Activated naive CD4-positive, alpha-beta T cell treated with anti-CD3 and anti-CD28 coated beads for 36 hours (primary cell): ENCODE measurements at regions not wholly inside any gene's neighbourhood (a gene's known extent, or its start where the extent isn't known, plus 50 kb on each side); places are given as distances from the start of the nearest gene placed in this dataset.
"Not testable (repeated sequence)": the region's sequence is repeated elsewhere in the genome, so short reads cannot be mapped to it uniquely, and the experiment has no call there.

Source experiments
- CTCF ChIA-PET: fragments of 350-600 bp; sonication (Branson Sonifier 250); formaldehyde crosslinking; loops from one replicate; lab custom pipeline; 2021; ENCODE audit warnings: antibody characterized with exemption; lab: Charles Lee
- DNase-seq: peaks from one replicate; pipeline ENCODE4 v3.0.0-alpha.2; 2020
- H3K27ac Mint-ChIP-seq: one replicate; pipeline ENCODE4 v1.8.0; 2021; ENCODE audit warnings: mild to moderate bottlenecking, mixed read lengths
- H3K27me3 Mint-ChIP-seq: one replicate; pipeline ENCODE4 v1.8.0; 2021; ENCODE audit warnings: low read depth, mixed read lengths
- H3K36me3 Mint-ChIP-seq: one replicate; pipeline ENCODE4 v1.8.0; 2021; ENCODE audit warnings: low read depth, mixed read lengths
- H3K4me1 Mint-ChIP-seq: one replicate; pipeline ENCODE4 v1.8.0; 2021; ENCODE audit warnings: low read depth, mixed read lengths
- H3K4me3 Mint-ChIP-seq: one replicate; pipeline ENCODE4 v1.8.0; 2021; ENCODE audit warnings: mild to moderate bottlenecking, moderate library complexity, mixed read lengths
- H3K9me3 Mint-ChIP-seq: one replicate; pipeline ENCODE4 v1.8.0; 2021; ENCODE audit warnings: mixed read lengths
- intact Hi-C: fragments of 100-400 bp; cut with micrococcal nuclease; formaldehyde crosslinking; loops from one replicate; pipeline ENCODE4 v1.15.1; 2023

- Mint-ChIP-seq H3K4me3 (no peak overlapping the region), H3K36me3 (no peaks in the 10 kb centered on the region), H3K4me1 (no peaks in the 10 kb centered on the region), H3K27ac (no peak overlapping the region), H3K9me3 (no peaks in the 10 kb centered on the region), H3K27me3 (no peaks in the 10 kb centered on the region)
- intact Hi-C loops, result no loop called here
- CTCF ChIA-PET, result interaction anchor here (0.6 kb wide), 1 partner anchor 10 kb away, joined by 3 read pairs; no protein-coding TSS in a partner anchor
- no peak for DNase-seq
Observed at GRCh38 chr12:5260591-5261086, 171.3 kb upstream of the NTF3 start.

DNA sequence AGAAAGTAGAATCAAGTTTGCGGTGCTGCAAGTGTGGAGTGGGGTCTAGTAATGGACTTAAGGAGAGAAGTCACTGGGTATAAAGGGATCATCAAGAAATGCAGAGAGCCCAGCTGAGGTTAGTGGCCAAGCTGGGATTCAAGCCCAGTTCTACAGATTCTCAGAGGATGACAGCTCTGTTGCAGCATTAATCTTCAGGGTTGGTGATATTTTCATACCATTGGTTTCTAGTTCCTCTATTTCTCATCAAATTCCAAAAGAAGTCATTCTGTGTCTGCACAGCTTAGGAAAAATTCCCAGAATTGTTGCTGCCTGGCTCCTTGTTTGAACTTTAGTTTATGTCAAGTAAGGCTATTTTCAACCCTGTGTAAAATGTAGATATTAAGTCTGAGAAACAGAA is 169.5 kb upstream of the NTF3 start:
- intact Hi-C loops, result no loop called here
- CTCF ChIA-PET, result no interaction called here
- no peaks in the 10 kb centered on the region for H3K9me3 Mint-ChIP-seq

DNA sequence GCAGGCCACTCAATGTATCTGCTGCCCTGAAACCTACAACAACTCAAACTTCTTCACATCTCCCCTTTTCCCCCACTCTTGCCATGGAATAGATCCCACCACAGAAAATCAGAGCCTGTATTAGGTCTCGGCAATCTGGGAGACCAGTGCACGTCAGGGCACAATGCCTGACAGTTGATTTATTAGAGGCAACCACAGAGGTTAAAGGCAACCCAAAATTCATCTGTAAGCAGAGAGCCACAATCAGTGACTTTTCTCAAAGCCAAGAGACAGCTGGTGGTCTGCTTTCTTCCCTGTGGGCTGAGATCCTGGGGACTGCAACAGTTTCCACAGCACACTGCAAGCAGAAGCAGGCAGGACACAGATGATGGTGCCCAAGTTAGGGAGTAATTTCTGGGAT is 169.0 kb upstream of the NTF3 start:
- intact Hi-C loops, result no loop called here
- Mint-ChIP-seq H3K4me1 (no peaks in the 10 kb centered on the region), H3K4me3 (no peak overlapping the region), H3K9me3 (no peaks in the 10 kb centered on the region), H3K36me3 (no peaks in the 10 kb centered on the region), H3K27ac (no peak overlapping the region), H3K27me3 (no peaks in the 10 kb centered on the region)
- CTCF ChIA-PET, result no interaction called here
- DNase-seq, result no peak

More for the DNA sequence above, 169.5 kb upstream of the NTF3 start:
- Mint-ChIP-seq H3K27me3 (no peaks in the 10 kb centered on the region), H3K36me3 (no peaks in the 10 kb centered on the region), H3K27ac (no peak overlapping the region), H3K4me3 (no peak overlapping the region), H3K4me1 (no peaks in the 10 kb centered on the region)
- no peak for DNase-seq

GRCh38 chr12:5264006-5264405 is 167.9 kb upstream of the NTF3 start:
- H3K36me3 Mint-ChIP-seq, result no peaks in the 10 kb centered on the region
- CTCF ChIA-PET, result no interaction called here
- no peaks in the 10 kb centered on the region for H3K4me1 Mint-ChIP-seq

GRCh38 chr12:5267603-5268423 is 164.1 kb upstream of the NTF3 start:
- Mint-ChIP-seq H3K27me3 (no peaks in the 10 kb centered on the region), H3K27ac (no peak overlapping the region), H3K4me3 (no peak overlapping the region), H3K36me3 (no peaks in the 10 kb centered on the region), H3K4me1 (no peaks in the 10 kb centered on the region), H3K9me3 (no peaks in the 10 kb centered on the region)
- no peak for DNase-seq
- intact Hi-C loops, result no loop called here
- CTCF ChIA-PET, result no interaction called here

More at GRCh38 chr12:5264006-5264405, 167.9 kb upstream of the NTF3 start:
- DNase-seq, result no peak
- no peak overlapping the region for H3K27ac Mint-ChIP-seq
- H3K27me3 Mint-ChIP-seq, result no peaks in the 10 kb centered on the region
- intact Hi-C loops, result no loop called here
- H3K9me3 Mint-ChIP-seq, result no peaks in the 10 kb centered on the region
- no peak overlapping the region for H3K4me3 Mint-ChIP-seq

GRCh38 chr12:5268424-5269210 is 163.3 kb upstream of the NTF3 start:
- intact Hi-C loops, result no loop called here
- H3K27ac Mint-ChIP-seq, result no peak overlapping the region
- no peaks in the 10 kb centered on the region for H3K4me1 Mint-ChIP-seq
- no peak for DNase-seq
- H3K27me3 Mint-ChIP-seq, result no peaks in the 10 kb centered on the region
- CTCF ChIA-PET, result no interaction called here
- no peaks in the 10 kb centered on the region for H3K36me3 Mint-ChIP-seq
- no peak overlapping the region for H3K4me3 Mint-ChIP-seq
- H3K9me3 Mint-ChIP-seq, result no peaks in the 10 kb centered on the region

DNA sequence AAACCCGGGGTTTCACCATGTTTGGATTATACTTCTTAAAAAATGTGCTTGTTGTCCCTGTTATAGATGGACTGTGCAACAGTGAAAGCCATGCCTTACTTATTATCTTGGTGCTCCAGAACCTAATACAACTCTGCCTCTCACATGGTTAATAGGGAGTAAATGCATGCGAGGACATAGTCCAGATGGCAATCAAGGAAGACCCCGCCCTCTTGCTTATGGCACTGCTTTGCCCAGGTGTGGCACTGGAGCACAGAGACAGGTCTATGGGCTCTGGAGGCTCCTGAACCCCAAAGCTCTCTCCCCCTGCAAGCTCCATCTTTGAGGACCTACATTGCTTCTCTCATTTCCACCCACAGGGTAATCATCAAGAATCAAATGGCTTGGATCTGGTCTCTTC is 162.1 kb upstream of the NTF3 start:
- no peaks in the 10 kb centered on the region for H3K4me1 Mint-ChIP-seq
- H3K4me3 Mint-ChIP-seq, result no peak overlapping the region
- no peaks in the 10 kb centered on the region for H3K36me3 Mint-ChIP-seq
- H3K27me3 Mint-ChIP-seq, result no peaks in the 10 kb centered on the region
- H3K27ac Mint-ChIP-seq, result no peak overlapping the region
- H3K9me3 Mint-ChIP-seq, result no peaks in the 10 kb centered on the region
- CTCF ChIA-PET, result no interaction called here
- no peak for DNase-seq
- intact Hi-C loops, result no loop called here

DNA sequence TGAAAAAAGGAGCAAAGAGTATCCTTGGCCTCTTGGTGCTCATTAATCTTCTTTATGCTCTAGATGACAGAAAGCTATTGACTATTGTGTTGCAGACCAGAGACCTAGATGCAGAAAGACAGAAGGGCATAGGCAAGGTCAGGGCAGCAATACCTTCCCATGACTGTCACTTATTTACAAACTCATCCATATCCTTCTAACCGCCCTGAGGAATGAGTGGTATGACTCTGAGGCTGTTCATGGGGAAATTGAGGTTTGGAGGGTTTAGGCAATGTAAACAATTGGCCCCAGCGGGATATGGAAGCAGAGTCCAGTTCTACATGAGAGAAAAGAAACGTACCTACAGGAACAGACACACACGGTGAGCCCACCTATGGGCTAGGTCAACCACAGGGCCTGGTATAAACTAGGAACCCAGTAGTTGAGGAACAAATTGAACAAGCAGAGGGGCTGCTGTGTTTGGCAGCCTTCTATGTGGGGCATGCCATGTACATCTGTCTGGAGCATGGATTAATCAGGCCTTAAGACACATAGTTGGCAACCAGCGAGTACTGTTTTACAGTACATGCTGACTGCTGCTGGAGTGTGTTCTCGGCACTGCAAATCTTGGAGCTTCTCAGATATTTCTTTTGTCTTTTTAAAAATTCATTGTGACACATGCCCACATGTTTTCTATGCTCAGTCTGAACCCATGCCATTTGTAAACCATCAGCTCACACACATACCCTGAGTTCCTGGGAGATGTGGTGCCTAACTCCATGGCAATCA is 159.7 kb upstream of the NTF3 start:
- Mint-ChIP-seq H3K9me3 (no peaks in the 10 kb centered on the region), H3K27me3 (no peaks in the 10 kb centered on the region), H3K4me1 (no peaks in the 10 kb centered on the region), H3K36me3 (no peaks in the 10 kb centered on the region), H3K27ac (no peak overlapping the region), H3K4me3 (no peak overlapping the region)
- no peak for DNase-seq
- intact Hi-C loops, result no loop called here
- CTCF ChIA-PET, result no interaction called here

GRCh38 chr12:5273709-5274108 is 158.2 kb upstream of the NTF3 start:
- CTCF ChIA-PET, result no interaction called here
- H3K36me3 Mint-ChIP-seq, result no peaks in the 10 kb centered on the region
- no peaks in the 10 kb centered on the region for H3K9me3 Mint-ChIP-seq
- H3K27ac Mint-ChIP-seq, result no peak overlapping the region
- intact Hi-C loops, result no loop called here
- H3K4me3 Mint-ChIP-seq, result no peak overlapping the region
- H3K4me1 Mint-ChIP-seq, result no peaks in the 10 kb centered on the region
- no peak for DNase-seq
- no peaks in the 10 kb centered on the region for H3K27me3 Mint-ChIP-seq

DNA sequence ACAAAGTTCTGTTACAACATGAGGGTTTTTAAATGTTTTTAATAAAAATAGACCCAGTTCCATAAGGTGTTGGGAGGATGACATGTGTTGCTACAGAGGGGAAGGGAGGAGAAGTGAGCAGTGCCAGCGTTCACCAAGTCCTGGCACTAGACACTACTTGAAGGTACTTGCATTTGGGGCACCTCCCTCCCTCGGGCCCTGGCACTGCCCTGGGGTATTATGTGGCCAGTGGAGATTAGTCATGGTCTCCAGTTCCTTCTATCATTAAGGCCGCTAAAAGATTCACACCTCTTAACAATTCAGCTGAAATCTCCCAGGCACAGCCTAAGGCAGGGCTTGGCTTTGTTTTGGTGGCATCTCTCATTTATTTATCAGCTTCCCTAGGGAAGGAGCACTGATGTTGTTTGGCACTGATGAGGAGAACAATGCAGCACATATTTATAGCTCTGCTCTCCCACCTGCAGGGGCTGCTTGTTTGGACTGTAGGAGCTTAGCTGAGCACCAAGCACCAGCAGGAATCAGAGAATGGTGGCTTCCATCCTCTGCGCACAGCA is 155.5 kb upstream of the NTF3 start:
- no peak overlapping the region for H3K4me3 Mint-ChIP-seq

DNA sequence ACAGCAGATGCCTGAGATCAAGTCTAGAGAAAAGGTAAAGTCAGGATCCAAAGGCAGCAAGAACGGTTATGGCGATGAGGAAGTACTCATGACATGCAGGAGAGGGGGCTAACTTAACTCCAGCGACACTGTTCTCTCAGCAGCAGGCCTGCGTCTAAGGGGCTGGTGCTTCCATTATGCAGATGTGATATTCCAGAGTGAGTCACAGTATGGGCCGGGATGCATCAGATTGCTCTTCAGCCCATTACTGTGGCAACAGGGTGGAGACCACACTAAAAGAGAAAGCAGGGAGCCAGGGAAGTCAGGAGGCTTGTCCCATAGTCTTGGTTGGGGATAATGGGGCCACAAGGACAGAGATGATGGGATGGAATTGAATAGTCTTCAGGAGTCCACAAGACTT is 151.8 kb upstream of the NTF3 start:
- CTCF ChIA-PET, result no interaction called here
- DNase-seq, result no peak
- H3K27me3 Mint-ChIP-seq, result no peaks in the 10 kb centered on the region
- intact Hi-C loops, result no loop called here
- no peak overlapping the region for H3K27ac Mint-ChIP-seq
- no peak overlapping the region for H3K4me3 Mint-ChIP-seq
- peaks cover 3% of the 10 kb centered on the region for H3K9me3 Mint-ChIP-seq
- H3K36me3 Mint-ChIP-seq, result no peaks in the 10 kb centered on the region
- no peaks in the 10 kb centered on the region for H3K4me1 Mint-ChIP-seq

More for the DNA sequence above, 155.5 kb upstream of the NTF3 start:
- CTCF ChIA-PET, result no interaction called here
- no peaks in the 10 kb centered on the region for H3K36me3 Mint-ChIP-seq
- no peak for DNase-seq
- H3K27me3 Mint-ChIP-seq, result no peaks in the 10 kb centered on the region
- no peaks in the 10 kb centered on the region for H3K9me3 Mint-ChIP-seq
- no peak overlapping the region for H3K27ac Mint-ChIP-seq
- no peaks in the 10 kb centered on the region for H3K4me1 Mint-ChIP-seq
- intact Hi-C loops, result no loop called here

DNA sequence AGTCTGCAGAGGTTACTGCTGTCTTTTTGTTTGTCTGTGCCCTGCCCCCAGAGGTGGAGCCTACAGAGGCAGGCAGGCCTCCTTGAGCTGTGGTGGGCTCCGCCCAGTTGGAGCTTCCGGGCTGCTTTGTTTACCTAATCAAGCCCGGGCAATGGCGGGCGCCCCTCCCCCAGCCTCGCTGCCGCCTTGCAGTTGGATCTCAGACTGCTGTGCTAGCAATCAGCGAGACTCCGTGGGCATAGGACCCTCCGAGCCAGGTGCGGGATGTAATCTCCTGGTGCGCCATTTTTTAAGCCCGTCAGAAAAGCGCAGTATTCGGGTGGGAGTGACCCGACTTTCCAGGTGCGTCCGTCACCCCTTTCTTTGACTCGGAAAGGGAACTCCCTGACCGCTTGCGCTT is 141.5 kb upstream of the NTF3 start:
- H3K9me3 Mint-ChIP-seq, DNase-seq, H3K4me3 Mint-ChIP-seq, H3K36me3 Mint-ChIP-seq, H3K4me1 Mint-ChIP-seq, H3K27ac Mint-ChIP-seq, CTCF ChIA-PET, H3K27me3 Mint-ChIP-seq, intact Hi-C loops: not testable (repeated sequence)
